BE2C (cell line): ENCODE measurements at regions not wholly inside any gene's neighbourhood (a gene's known extent, or its start where the extent isn't known, plus 50 kb on each side); places are given as distances from the start of the nearest gene placed in this dataset.

Source experiments
- DNase-seq: peaks from one replicate; pipeline ENCODE4 v3.0.0-alpha.2; 2020
- H3K27me3 ChIP-seq: fragments of 250-450 bp; sonication (Bioruptor Pico); 2 replicates; pipeline ENCODE4 v1.5.1; 2020; ENCODE audit warnings: mild to moderate bottlenecking
- H3K36me3 ChIP-seq: fragments of 250-450 bp; sonication (Bioruptor Pico); 2 replicates; pipeline ENCODE4 v1.5.1; 2020; ENCODE audit warnings: mild to moderate bottlenecking
- H3K4me1 ChIP-seq: fragments of 250-450 bp; sonication (Bioruptor Pico); 2 replicates; pipeline ENCODE4 v1.5.1; 2020
- H3K4me3 ChIP-seq: 2 replicates; pipeline ENCODE4 v1.5.1; 2011; ENCODE audit warnings: low read depth, low read length
- H3K9me3 ChIP-seq: fragments of 250-450 bp; sonication (Bioruptor Pico); 2 replicates; pipeline ENCODE4 v1.5.1; 2020
- TF ChIP-seq, protein P1 (sequence below): IDR thresholded peaks from 2 replicates; pipeline ENCODE4 v1.5.1; 2012; ENCODE audit warnings: mild to moderate bottlenecking, low read depth, low read length

DNA sequence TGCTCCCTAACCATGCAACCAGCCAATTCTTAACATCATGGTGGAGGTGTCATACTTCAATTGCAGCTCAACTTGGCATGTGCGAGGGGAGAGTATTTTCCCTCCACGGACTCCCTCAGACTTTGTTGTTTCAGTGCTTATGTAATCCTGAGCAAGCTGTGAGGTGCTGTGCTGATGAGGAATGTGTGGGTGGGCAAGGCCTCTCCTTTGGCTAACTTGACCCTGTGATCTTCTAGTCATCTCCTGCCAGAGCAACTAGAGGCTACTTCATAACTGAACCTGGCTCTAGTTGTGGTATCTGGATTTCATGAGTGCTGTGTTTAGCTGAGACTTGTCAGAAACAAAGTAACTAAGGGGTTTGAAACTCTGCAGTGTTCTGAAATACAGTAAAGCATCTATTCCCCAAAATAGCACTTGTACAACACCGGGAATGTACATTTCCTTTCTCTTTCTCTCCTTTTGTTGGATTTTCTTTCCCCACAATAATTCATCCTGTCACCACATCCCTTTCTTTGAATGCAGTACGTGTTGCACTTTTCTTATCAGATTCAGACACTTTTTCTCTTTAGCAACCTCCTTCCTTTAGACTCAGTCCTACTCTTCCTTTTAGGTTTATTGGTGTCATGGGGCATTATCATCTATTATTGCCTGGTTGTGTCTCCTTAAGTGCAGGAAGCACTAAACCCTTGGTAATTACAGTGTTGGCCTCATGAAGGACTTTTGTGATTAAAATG, 415.2 kb upstream of the NR3C2 start:
- Histone ChIP-seq H3K27me3 (peaks cover 8% of the 10 kb centered on the region; the same call in 1 of the 2 replicates), H3K36me3 (no peaks in the 10 kb centered on the region), H3K4me3 (no peak overlapping the region), H3K9me3 (no peaks in the 10 kb centered on the region), H3K4me1 (no peaks in the 10 kb centered on the region)
- TF ChIP-seq, protein P1, sequence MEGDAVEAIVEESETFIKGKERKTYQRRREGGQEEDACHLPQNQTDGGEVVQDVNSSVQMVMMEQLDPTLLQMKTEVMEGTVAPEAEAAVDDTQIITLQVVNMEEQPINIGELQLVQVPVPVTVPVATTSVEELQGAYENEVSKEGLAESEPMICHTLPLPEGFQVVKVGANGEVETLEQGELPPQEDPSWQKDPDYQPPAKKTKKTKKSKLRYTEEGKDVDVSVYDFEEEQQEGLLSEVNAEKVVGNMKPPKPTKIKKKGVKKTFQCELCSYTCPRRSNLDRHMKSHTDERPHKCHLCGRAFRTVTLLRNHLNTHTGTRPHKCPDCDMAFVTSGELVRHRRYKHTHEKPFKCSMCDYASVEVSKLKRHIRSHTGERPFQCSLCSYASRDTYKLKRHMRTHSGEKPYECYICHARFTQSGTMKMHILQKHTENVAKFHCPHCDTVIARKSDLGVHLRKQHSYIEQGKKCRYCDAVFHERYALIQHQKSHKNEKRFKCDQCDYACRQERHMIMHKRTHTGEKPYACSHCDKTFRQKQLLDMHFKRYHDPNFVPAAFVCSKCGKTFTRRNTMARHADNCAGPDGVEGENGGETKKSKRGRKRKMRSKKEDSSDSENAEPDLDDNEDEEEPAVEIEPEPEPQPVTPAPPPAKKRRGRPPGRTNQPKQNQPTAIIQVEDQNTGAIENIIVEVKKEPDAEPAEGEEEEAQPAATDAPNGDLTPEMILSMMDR: no peak
- DNase-seq: no peak

GRCh38 chr4:148854203-148854602, 412.0 kb upstream of the NR3C2 start:
- Histone ChIP-seq H3K4me3 (no peak overlapping the region), H3K27me3 (peaks cover 3% of the 10 kb centered on the region; the same call in 1 of the 2 replicates), H3K9me3 (no peaks in the 10 kb centered on the region), H3K36me3 (no peaks in the 10 kb centered on the region), H3K4me1 (no peaks in the 10 kb centered on the region)
- no peak for DNase-seq
- TF ChIP-seq, protein P1: no peak

GRCh38 chr4:148852092-148852699, 410.0 kb upstream of the NR3C2 start:
- TF ChIP-seq, protein P1: 0 out of 2 replicates have a peak, but pooled peaks have one; percentile 15
- H3K4me3 ChIP-seq: no peak overlapping the region

DNA sequence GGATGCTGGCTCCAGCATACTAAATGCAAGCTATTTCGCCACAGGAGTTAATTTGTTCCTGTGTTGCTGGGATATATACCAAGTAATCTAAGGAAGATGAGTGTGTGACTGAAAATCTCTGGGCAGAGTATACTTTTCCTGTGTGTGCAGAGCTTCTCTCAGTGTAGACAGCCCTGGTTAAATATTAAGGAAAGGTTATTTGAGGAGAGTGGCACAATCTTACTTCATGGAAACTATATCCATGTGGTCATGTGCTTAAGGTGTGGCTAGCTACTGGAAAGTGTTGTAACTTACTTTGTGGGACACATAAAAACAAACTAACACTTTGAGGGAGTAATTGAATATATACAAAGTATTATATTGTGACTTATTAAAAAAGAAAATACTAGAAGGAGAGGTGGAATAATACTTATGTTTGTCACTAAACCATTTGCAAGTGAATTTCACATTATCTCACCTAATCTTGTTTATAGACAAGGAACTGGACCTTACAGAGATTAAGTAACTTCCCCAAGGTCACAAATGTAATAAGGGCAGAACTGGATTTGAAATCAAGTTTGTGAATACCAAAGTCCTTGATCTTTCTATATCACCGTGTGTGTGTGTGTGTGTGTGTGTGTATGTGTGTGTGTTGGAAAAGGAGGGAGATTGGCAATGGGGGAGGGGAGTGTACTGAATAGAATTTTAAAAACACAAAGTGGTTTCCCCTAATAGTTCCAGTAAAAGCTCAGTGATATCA, 408.2 kb upstream of the NR3C2 start:
- TF ChIP-seq, protein P1: no peak
- Histone ChIP-seq H3K36me3 (no peaks in the 10 kb centered on the region), H3K9me3 (no peaks in the 10 kb centered on the region), H3K4me1 (no peaks in the 10 kb centered on the region), H3K4me3 (no peak overlapping the region), H3K27me3 (peaks cover 8% of the 10 kb centered on the region)
- no peak for DNase-seq

More at GRCh38 chr4:148852092-148852699, 410.0 kb upstream of the NR3C2 start:
- H3K27me3 ChIP-seq: peaks cover 5% of the 10 kb centered on the region; the same call in 1 of the 2 replicates
- no peaks in the 10 kb centered on the region for H3K4me1 ChIP-seq
- no peak for DNase-seq
- no peaks in the 10 kb centered on the region for H3K9me3 ChIP-seq
- H3K36me3 ChIP-seq: no peaks in the 10 kb centered on the region

- no peak for DNase-seq
- H3K36me3 ChIP-seq: no peaks in the 10 kb centered on the region
- peaks cover 8% of the 10 kb centered on the region for H3K27me3 ChIP-seq
- H3K9me3 ChIP-seq: no peaks in the 10 kb centered on the region
- H3K4me3 ChIP-seq: no peak overlapping the region
- H3K4me1 ChIP-seq: no peaks in the 10 kb centered on the region
- TF ChIP-seq, protein P1: no peak
These were observed 407.4 kb upstream of the NR3C2 start for GRCh38 chr4:148849581-148849980.
